ENCODE measurements at regions not wholly inside any gene's neighbourhood (a gene's known extent, or its start where the extent isn't known, plus 50 kb on each side); places are given as distances from the start of the nearest gene placed in this dataset.
"Not testable (repeated sequence)": the region's sequence is repeated elsewhere in the genome, so short reads cannot be mapped to it uniquely, and the experiment has no call there.

GRCh38 chr10:33507662-33508425, 173.4 kb upstream of the NRP1 start:
- no peak for DNase-seq (ENCODE audit: low read depth in 2 of 2)

GRCh38 chr10:33506838-33507661, 172.6 kb upstream of the NRP1 start:
- DNase-seq (ENCODE audit: low read depth in 2 of 2): peak; percentile 36 to 70

- DNase-seq (ENCODE audit: low read depth in 2 of 2): peak; percentile 2 to 56
Observed at GRCh38 chr10:33506391-33506790, 171.9 kb upstream of the NRP1 start.

- DNase-seq (ENCODE audit: low read depth in 2 of 2): no peak
Observed at GRCh38 chr10:33501161-33501560, 166.7 kb upstream of the NRP1 start.

- no peak for DNase-seq (ENCODE audit: low read depth in 2 of 2)
Observed at GRCh38 chr10:33498391-33498891, 164.0 kb upstream of the NRP1 start.

- no peak for DNase-seq (ENCODE audit: low read depth in 2 of 2)
Observed at GRCh38 chr10:33497338-33497737, 162.9 kb upstream of the NRP1 start.

GRCh38 chr10:33496096-33496495, 161.6 kb upstream of the NRP1 start:
- no peak for DNase-seq (ENCODE audit: low read depth in 2 of 2)

- no peak for DNase-seq (ENCODE audit: low read depth in 2 of 2)
Observed at GRCh38 chr10:33494694-33495265, 160.3 kb upstream of the NRP1 start.

GRCh38 chr10:33493978-33494377, 159.5 kb upstream of the NRP1 start:
- no peak for DNase-seq (ENCODE audit: low read depth in 2 of 2)

GRCh38 chr10:33493497-33493896, 159.0 kb upstream of the NRP1 start:
- no peak for DNase-seq (ENCODE audit: low read depth in 2 of 2)

- DNase-seq (ENCODE audit: low read depth in 2 of 2): no peak
Observed at GRCh38 chr10:33492701-33493345, 158.4 kb upstream of the NRP1 start.

- no peak for DNase-seq (ENCODE audit: low read depth in 2 of 2)
Observed at GRCh38 chr10:33489501-33490176, 155.2 kb upstream of the NRP1 start.

- DNase-seq (ENCODE audit: low read depth in 2 of 2): peak; percentile 17 to 38
Observed at GRCh38 chr10:33487014-33487776, 152.7 kb upstream of the NRP1 start.

GRCh38 chr10:33485276-33485675, 150.8 kb upstream of the NRP1 start:
- DNase-seq (ENCODE audit: low read depth in 2 of 2): no peak

- no peak for DNase-seq (ENCODE audit: low read depth in 2 of 2)
Observed at GRCh38 chr10:33484787-33485186, 150.3 kb upstream of the NRP1 start.

- DNase-seq (ENCODE audit: low read depth in 2 of 2): no peak
Observed at GRCh38 chr10:33483816-33484190, 149.3 kb upstream of the NRP1 start.

- no peak for DNase-seq (ENCODE audit: low read depth in 2 of 2)
Observed at GRCh38 chr10:33483124-33483815, 148.8 kb upstream of the NRP1 start.

GRCh38 chr10:33482486-33482885, 148.0 kb upstream of the NRP1 start:
- DNase-seq (ENCODE audit: low read depth in 2 of 2): no peak

GRCh38 chr10:33481184-33481583, 146.7 kb upstream of the NRP1 start:
- DNase-seq (ENCODE audit: low read depth in 2 of 2): no peak

- DNase-seq (ENCODE audit: low read depth in 2 of 2): not testable (repeated sequence)
Observed at GRCh38 chr10:33480417-33480816, 145.9 kb upstream of the NRP1 start.
